Pancreas (tissue), 10 donors: ENCODE measurements at regions not wholly inside any gene's neighbourhood (a gene's known extent, or its start where the extent isn't known, plus 50 kb on each side); places are given as distances from the start of the nearest gene placed in this dataset.

Experiments used
- ATAC-seq, 4 donors: fragments of 200-7000 bp; cut with Tn5 transposase; one replicate each; pipeline versions ENCODE4 v1.8.0 to v1.9.1; 2020; ENCODE audit warnings: mild to moderate bottlenecking in 4 of 4, moderate library complexity in 4 of 4
- DNase-seq, 6 donors: peaks; one replicate each; pipeline ENCODE4 v3.0.0-alpha.2; 2020
- FAIRE-seq: peaks from 2 replicates; lab custom pipeline; 2012; peaks lifted over from hg19 to GRCh38; lab: Jason Lieb, UNC
- H3K27ac ChIP-seq, 4 donors: fragments of 200-600 bp; sonication (generic); 1 replicate in 3 of 4; 2 replicates in 1 of 4; pipeline versions ENCODE4 v1.5.0 to v1.8.0; 2020
- H3K27me3 ChIP-seq, 4 donors: fragments of 200-600 bp; one replicate each; pipeline ENCODE4 v1.8.0; 2021
- H3K36me3 ChIP-seq, 3 donors: fragments of 200-600 bp; sonication (generic) in 1 of 3; one replicate each; pipeline versions ENCODE4 v1.5.0 to v1.8.0; 2020 to 2021
- H3K4me1 ChIP-seq, 3 donors: fragments of 200-600 bp; one replicate each; pipeline ENCODE4 v1.8.0; 2021
- H3K4me3 ChIP-seq, 4 donors: fragments of 200-600 bp; sonication (generic) in 2 of 4; one replicate each; pipeline versions ENCODE4 v1.5.0 to v1.8.0; 2020 to 2021
- H3K9me3 ChIP-seq, 4 donors: fragments of 200-600 bp; one replicate each; pipeline ENCODE4 v1.8.0; 2021
- CTCF ChIP-seq, 4 donors: fragments of 200-600 bp; sonication (generic) in 3 of 4; IDR thresholded peaks; one replicate each; pipeline versions ENCODE4 v1.5.0 to v1.8.0; 2021; ENCODE audit warnings: antibody characterized with exemption in 4 of 4
- WGBS, 2 donors: extraction: QIAGEN DNeasy Blood & Tissue Kit; methylation state at CpG; one replicate each; pipeline ENCODE4 v1.1.7; 2013; 5-methylcytosine and 5-hydroxymethylcytosine counted together
- intact Hi-C, 3 donors: fragments of 100-400 bp; cut with DNase I; formaldehyde crosslinking; loops; one replicate each; pipeline versions ENCODE4 v1.11.1 to v1.14.2; 2022
- donor health status: healthy with polysubstance abuse.
- donor health status: DM: no; HTN: no; CAD: no; lungs with moderate emphysema.
- donor health status: DM: no; HTN: no; CAD: no.
- donor health status: control.
- donor health status: control.
- donor health status: Bipolar disorder and iron deficiency.
- donor health status: DM: yes; HTN: yes; CAD: no.
- donor health status: DM: no; HTN: no; CAD: no.
- donor health status: DM: no; HTN: no; CAD: no.
- donor health status: DM: yes; HTN: yes; CAD: no.

GRCh38 chr4:142976482-142976881 is 130.4 kb upstream of the INPP4B start:
- no peak overlapping the region for H3K27ac ChIP-seq
- ATAC-seq (no peak), FAIRE-seq (no peak), DNase-seq (no peak)
- TF ChIP-seq CTCF (IDR thresholded peaks at IDR 0.05): no peak
- intact Hi-C loops: no loop called here
- H3K36me3 ChIP-seq: no peaks in the 10 kb centered on the region
- 63 to 87% methylated on average over 3 of the region's 3 CpGs for WGBS, 2 donors
- H3K27me3 ChIP-seq: no peaks in the 10 kb centered on the region
- no peaks in the 10 kb centered on the region for H3K4me1 ChIP-seq
- H3K4me3 ChIP-seq: no peak overlapping the region
- no peaks in the 10 kb centered on the region for H3K9me3 ChIP-seq

- no peaks in the 10 kb centered on the region for H3K9me3 ChIP-seq
- intact Hi-C loops: no loop called here
- no peaks in the 10 kb centered on the region for H3K27me3 ChIP-seq
- ATAC-seq (no peak), DNase-seq (no peak), FAIRE-seq (no peak)
- TF ChIP-seq CTCF (IDR thresholded peaks at IDR 0.05): no peak
- H3K4me3 ChIP-seq: no peak overlapping the region
- no peaks in the 10 kb centered on the region for H3K36me3 ChIP-seq
- WGBS, 2 donors: 88 to 98% methylated on average over 1 of the region's 1 CpG
- H3K27ac ChIP-seq: no peak overlapping the region
- no peaks in the 10 kb centered on the region for H3K4me1 ChIP-seq
These were observed 131.1 kb upstream of the INPP4B start for GRCh38 chr4:142977182-142977581.

- H3K27me3 ChIP-seq: no peaks in the 10 kb centered on the region
- no peak for TF ChIP-seq CTCF (IDR thresholded peaks at IDR 0.05)
- H3K4me3 ChIP-seq: no peak overlapping the region
- no peaks in the 10 kb centered on the region for H3K9me3 ChIP-seq
- intact Hi-C loops: no loop called here
- no peak for DNase-seq
- ATAC-seq: no peak
- 48 to 64% methylated on average over 3 of the region's 3 CpGs for WGBS, 2 donors
- no peak overlapping the region for H3K27ac ChIP-seq
- no peaks in the 10 kb centered on the region for H3K36me3 ChIP-seq
- no peaks in the 10 kb centered on the region for H3K4me1 ChIP-seq
- no peak for FAIRE-seq
These were observed 137.0 kb upstream of the INPP4B start for GRCh38 chr4:142983065-142983464.

- no peaks in the 10 kb centered on the region for H3K36me3 ChIP-seq
- H3K27ac ChIP-seq: no peak overlapping the region
- FAIRE-seq (no peak), ATAC-seq (no peak), DNase-seq (no peak)
- H3K9me3 ChIP-seq: no peaks in the 10 kb centered on the region
- intact Hi-C loops: no loop called here
- no peaks in the 10 kb centered on the region for H3K4me1 ChIP-seq
- no peak overlapping the region for H3K4me3 ChIP-seq
- WGBS, 2 donors: 62 to 76% methylated on average over 2 of the region's 2 CpGs
- no peak for TF ChIP-seq CTCF (IDR thresholded peaks at IDR 0.05)
- H3K27me3 ChIP-seq: no peaks in the 10 kb centered on the region
These were observed 137.5 kb upstream of the INPP4B start for GRCh38 chr4:142983589-142983988.

- H3K9me3 ChIP-seq: no peaks in the 10 kb centered on the region
- H3K27ac ChIP-seq: no peak overlapping the region
- H3K27me3 ChIP-seq: no peaks in the 10 kb centered on the region
- no peaks in the 10 kb centered on the region for H3K36me3 ChIP-seq
- no peak for TF ChIP-seq CTCF (IDR thresholded peaks at IDR 0.05)
- ATAC-seq: peak in 3 of 4 donors; percentile 55 to 59 (median 59)
- no peak overlapping the region for H3K4me3 ChIP-seq
- DNase-seq: no peak
- H3K4me1 ChIP-seq: no peaks in the 10 kb centered on the region
- FAIRE-seq: no peak
- 24 to 27% methylated on average over 3 of the region's 3 CpGs for WGBS, 2 donors
- intact Hi-C loops: no loop called here
These were observed 138.9 kb upstream of the INPP4B start for GRCh38 chr4:142984871-142985585.
